AG08395 (cell line): ENCODE measurements at regions not wholly inside any gene's neighbourhood (a gene's known extent, or its start where the extent isn't known, plus 50 kb on each side); places are given as distances from the start of the nearest gene placed in this dataset.
"Not testable (repeated sequence)": the region's sequence is repeated elsewhere in the genome, so short reads cannot be mapped to it uniquely, and the experiment has no call there.

Experiments used
- DNase-seq: peaks from one replicate; pipeline ENCODE4 v3.0.0; 2012; ENCODE audit warnings: mixed read lengths, low spot score

DNA sequence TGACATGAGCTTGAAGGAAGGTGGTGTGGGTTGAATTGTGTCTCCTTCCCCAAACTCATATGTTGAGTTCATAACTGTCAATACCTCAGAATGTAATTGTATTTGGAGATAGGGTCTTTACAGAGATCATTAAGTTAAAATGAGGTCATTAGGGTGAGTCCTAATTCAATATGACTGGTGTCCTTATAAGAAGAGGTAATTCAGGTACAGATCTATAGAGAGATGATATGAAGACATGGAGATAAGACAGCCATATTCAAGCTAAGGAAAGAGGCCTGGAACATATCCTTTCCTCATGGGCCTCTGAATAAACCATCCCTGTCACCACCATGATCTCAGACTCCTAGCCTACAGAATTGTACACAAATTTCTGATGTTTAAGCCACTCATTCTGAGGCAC, 514.7 kb upstream of the MGAT4C start:
- DNase-seq = no peak

DNA sequence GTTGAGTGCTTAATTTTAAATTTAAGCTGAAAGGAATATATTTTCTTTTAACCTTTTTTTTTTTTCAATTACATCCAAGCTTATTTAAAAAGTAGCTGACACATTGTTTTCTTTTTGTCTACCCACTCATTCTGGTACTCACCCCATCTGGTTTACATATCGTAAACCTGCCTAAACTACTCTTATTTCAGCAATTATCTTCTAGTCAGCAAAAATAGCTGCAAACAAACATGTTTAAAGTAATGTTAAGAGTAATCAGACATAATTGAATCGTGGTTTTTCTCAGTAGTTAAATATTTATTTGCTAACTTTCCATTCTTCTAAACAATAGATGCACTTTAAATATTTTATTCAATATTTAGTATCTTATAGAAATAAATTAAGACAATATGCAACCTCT, 492.7 kb upstream of the MGAT4C start:
- no peak for DNase-seq

DNA sequence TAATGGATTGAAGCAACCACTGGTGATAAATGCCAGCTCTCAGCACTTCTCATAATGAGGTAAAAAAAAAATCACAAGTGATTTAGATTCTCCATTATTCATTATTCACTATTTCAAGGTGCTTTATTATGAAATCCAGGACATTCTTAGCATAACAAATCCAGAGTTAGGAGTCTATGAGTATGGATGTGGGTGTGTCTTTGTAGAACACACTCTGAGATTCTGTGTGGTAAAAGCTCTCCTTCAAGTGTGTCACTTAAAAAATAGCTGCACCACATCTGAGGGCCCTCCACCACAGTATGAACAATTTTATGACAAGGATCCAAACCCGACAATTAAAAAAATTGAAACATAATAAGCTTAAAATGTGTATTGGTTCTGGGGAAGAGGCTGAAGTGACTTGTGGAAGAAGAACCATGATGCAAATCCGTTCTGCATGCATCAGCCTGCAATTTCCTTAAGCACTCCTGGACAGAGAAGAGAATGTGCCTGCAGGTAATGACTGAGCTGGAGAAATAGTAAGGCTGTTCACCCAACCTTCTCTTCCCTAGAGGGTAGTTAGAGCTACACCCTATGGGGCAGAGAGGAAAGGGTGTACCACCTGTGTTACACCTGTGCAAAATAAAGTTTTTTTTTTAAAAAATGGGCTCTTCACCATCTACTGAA, 488.5 kb upstream of the MGAT4C start:
- DNase-seq = no peak

DNA sequence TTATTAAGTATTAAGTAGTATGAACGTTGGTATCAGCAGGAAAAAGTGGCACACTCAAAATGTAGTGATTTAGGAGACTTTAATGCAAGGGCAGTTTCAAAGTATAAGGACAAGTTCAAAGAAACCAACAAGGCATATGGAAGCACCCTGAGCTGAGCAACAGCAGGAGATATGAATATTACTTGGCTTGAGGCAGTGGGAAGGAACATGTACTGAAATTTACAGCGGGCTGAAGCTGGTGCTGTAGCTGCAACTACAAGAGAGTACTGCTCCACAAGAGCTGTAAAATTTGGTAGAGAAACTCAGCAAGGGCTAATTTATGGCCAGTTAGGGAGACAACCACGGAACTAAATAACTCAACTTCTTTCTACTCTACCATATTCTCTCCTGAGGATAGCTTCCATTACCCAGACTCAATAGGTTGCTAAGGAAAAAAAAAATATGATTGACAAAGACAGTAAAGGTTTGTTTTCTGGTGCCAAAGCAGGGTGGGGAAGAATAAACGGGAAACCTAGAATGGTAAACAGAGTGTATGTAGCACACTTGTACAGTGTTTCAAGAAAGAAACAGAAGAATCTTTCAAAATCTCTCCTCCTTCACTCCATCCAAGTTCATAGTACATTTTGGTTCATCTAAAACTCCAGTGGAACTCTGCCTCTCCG, 487.8 kb upstream of the MGAT4C start:
- no peak for DNase-seq

DNA sequence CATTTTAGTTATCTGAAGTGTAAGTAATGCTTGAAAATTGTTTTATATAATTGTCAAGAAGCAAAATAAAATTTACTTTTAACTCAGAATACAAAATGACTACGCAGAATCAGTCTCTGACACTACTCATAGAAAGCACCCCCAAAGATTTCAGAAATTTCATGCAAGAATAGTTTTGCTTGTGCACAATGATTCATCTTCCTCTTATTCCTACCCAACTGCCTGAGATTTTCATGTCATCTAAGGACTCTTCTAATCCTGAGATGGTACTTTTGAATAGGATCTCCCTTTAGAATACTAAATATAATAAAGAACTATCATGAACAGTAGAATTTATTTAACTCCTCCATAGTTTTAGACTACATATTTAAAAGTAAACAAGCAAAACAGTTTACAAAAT, 485.3 kb upstream of the MGAT4C start:
- DNase-seq = no peak

DNA sequence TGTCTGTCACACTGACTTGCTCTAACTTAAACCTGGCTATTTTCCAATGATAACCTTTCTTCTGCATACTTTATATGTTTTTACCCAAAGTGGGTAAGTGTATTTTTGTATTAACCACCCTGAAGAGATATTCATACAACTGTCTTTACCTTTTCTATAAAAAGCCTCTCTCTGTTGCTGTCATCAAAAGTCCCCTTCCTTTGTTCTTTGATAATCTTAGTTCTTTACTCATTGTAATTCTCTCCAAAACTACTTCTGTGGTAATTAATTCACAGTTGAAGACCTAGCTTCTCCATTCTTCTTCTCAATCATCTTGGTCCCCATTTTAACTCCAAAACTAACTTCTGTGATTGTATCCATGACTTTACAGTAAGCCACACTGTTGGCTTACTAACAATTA, 479.7 kb upstream of the MGAT4C start:
- DNase-seq = no peak

DNA sequence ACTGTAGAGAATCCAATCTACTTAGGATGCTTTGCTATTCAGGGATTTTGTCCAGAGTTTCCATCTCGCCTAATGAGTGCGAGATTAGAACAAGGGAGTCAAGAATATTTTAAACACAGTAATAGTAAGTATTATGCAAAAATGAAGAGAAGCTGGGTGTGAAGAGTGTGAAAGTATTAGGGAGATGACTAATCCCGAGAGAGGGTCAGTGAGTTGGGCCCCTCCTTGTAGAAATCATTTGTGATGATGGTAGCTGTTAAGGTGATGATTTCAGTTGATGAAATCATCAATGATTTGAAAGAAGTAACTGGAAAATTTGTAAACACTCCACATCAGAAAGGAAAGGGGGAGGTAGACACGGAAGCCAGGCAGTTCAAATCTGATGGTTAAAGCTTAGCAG, 478.9 kb upstream of the MGAT4C start:
- DNase-seq = no peak

DNA sequence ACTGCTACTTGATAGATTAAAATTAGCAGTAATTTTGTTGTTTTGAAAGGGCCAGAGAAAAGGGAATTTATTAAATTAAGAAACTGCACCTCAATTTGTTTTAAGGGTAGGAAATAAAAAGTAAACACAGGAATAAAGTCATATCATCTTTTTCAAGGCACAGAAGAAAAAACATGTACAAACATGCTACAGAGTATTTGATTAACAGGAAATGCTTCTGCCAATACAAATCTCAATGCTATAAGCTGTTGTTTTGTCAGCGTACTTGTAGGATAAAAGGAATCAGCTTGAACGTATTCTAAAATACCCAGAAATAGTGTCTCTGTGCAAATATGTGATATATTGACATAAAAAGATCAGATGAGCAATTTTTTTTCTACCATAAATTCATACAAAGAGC, 474.0 kb upstream of the MGAT4C start:
- no peak for DNase-seq

DNA sequence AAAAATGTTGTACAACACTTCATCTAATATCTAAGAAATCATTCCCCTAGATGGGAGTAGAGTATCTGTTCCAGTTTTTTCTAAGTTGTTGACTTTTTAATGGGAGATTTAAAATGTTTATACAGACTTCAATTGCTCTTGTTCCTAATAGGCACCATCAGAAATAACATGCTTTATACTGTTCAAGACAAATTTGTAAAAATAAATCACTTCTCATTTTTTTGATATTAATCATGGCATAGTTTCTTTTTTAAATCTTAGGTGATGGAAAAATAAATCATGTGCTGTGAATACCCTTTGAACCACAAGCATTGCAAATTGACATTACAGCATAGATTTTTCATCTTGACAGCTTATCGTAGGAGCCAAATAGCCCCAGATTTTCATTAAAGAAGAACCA, 473.5 kb upstream of the MGAT4C start:
- DNase-seq = no peak

DNA sequence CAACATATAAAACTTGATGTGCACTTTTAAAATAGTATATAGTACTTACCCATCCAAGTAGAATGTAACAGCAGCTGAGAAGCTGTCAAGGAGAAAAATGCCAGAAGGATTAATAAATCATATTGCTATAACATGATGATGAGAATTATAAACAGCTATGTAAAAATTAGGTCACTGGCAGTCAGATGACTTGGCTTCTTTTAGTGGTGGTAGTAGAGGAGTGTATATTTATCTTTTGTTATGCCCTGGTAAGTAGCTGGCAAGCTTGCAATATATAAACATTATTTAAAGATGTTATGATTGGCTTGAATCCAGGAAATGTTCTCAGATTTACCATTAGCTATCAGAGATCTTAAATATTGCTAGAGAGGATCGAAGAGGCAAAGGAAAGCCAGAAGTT, 471.0 kb upstream of the MGAT4C start:
- DNase-seq = no peak

DNA sequence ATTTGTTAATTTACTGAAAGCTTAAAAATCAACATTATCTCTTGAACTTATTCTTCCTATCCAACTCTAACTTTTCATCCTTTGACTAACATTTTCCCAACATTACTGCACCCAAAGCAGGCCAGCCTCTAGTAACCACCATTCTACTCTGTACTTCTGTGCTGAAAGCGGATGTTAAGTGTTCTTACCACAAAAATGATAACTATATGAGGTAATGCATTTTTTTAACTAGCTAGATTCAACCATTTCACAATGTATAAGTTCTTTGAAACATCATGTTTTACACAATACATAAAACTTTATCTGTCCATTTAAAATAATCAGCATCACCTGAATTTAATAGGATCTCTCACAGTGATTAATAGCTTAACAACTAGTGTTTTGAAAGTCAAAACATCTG, 468.5 kb upstream of the MGAT4C start:
- DNase-seq = peak; percentile 30

DNA sequence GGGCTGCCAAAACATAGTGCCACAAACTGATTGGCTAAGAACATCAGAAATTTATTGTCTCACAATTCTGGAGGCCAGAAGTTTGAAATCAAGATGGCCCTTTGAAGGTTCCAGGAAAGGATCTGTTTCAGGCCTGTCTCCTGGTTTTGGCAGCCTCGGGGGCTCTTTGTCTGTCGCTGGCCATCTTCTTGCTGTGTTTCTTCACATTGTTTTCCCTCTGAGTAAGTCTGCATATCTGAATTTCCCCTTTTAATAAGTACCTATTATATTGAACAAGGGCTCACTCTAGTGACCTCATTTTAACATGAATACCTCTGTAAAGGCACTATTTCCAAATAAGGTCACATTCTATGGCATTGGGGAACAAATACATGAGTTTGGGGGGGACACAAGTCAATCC, 467.1 kb upstream of the MGAT4C start:
- no peak for DNase-seq

DNA sequence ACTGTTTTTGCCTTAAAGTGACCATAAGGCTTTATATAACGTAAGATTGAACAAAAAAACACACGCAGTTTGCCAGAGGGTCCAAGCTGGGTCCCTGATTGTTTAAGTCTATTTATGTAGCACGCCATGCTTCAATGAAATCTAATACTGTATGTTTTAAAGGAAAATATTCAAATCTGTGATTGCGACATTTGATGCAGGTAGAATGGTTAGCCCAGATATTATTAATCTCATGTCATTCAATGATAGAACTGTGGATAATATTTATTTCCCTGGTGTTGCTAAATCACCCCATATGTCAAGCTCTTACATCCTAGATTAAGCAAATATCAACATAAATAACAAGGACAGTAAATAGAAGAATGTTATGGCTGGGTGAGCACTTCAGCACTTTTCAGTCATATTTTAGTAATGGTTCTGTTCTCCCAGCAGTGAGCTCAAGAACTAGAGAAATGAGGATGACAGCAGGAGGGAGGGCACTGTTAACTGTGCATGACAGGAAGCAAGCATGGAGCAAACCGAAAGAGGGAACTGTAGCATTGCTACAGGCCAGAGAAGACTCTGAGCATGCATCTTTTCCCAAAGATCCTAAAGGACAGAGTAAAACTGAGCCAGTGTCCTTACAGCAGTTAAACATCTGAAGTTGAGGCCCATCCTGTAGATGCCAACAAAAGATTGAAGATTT, 465.7 kb upstream of the MGAT4C start:
- DNase-seq = peak; percentile 2

DNA sequence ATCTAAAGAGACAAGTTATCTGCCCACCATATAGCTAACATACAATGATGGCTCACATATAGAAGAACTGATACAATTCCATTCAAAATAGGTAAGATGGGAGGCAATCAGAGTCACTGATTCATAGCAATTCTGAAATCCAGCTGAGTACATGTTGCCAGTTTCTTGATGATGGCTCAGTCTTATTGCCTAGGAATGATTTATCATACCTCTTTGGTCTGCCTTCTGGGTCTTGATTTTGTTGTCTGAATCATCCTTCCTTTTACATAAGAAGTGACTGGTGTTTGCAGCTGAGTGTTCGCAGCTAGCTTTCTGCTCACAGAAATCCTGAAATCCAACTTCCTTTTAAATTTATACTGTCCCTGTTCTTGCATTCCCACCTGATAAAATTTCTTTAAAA, 463.2 kb upstream of the MGAT4C start:
- peak; percentile 3 for DNase-seq

DNA sequence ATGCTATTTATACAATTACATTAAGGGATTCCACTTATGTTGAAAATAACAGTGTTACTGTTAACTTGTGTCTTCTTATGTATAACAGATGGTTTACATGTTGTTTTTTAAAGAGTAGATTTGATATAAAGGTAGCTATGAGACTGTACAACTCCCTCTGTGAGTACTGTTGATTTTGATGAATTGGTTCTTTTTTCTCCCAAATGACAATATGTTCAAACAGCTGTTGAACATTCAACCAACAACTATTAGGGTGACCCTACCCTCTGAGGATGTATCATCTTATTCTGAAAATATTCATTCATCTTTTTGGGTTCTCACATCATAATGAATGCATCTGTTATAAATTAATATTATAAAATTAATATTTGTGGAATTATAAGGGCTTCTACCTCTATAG, 456.9 kb upstream of the MGAT4C start:
- DNase-seq = no peak

DNA sequence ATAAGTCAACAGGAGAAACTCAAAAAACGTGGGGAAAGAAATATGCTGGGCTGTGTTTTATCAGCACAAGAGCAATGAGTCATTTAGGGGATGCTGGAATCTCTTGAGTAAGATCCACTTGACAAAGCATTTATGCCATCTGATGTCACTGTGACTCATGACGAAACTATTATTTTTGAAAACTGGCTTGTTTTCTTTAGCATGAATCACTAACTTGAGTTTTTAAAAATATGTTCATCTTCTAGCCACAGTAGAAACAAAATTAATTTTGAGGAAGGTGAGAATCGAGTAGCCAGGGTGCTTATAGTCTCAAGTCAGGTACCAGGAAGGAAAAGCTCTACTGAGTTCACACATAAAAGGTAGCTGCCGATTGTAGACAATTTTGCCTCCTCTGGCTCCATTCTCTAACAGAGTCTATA, 456.2 kb upstream of the MGAT4C start:
- DNase-seq = peak; percentile 91

DNA sequence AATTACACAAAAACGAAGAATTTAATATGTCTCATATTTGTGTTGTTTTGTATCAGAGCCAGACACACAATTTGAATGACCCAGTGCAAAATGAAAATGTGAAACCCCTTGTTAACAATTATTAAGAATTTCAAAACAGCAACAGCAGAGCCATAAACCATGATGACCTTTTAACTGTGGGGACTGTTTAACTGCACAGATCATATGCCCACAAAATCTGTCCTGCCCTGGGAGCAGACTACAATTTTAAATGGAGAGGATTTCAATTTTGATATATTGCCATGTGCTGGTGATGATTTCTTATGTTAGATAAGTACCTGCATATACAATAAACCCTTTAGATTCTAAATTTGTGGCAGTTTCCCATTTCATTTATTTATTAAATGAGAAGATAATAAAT, 455.5 kb upstream of the MGAT4C start:
- DNase-seq = no peak

DNA sequence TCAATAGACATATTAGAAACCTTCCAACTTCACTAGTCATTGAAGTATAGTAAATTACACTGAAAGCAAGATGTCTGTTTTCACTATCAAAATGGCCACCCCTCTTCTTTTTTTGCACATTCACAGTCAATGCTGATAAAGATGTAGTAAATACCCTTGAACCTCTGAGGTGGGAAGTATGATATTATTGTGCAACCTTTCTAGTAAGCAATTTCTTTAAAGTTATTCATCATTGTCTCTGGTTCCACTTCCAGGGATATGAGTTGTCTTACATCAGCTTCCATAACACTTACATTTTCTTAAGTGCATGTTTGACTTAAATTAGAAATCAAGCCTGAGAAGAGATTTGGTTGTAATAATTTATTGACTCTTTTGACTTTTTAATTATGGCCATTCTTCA, 453.9 kb upstream of the MGAT4C start:
- DNase-seq = no peak

DNA sequence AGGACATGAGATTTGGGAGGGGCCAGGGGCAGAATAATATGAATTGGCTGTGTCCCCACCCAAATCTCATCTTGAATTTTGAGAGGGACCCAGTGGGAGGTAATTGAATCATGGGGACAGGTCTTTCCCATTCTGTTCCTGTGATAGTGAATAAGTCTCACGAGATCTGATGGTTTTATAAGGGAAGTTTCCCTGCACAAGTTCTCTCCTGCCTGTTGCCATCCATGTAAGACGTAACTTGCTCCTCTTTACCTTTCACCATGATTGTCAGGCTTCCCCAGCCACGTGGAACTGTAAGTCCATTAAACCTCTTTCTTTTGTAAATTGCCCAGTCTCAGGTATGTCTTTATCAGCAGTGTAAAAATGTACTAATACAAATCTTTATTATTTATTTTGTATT, 452.8 kb upstream of the MGAT4C start:
- DNase-seq = not testable (repeated sequence)

DNA sequence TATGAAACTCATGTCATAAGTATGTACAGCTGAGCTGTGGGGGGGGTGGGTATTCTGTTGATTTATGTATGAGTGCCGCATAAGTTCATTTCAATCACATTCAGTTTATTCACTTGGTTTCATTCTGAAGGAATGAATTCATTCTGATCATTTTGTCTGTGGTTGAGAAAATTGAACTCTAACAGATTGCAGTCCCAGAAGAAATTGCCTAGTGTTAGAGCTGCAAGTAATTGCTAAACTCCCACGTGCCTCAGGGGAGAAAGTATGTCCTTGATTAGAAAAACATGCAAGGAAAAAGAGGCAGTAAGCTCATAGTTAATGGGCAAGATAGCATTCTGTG, 442.4 kb upstream of the MGAT4C start:
- DNase-seq = peak; percentile 52

DNA sequence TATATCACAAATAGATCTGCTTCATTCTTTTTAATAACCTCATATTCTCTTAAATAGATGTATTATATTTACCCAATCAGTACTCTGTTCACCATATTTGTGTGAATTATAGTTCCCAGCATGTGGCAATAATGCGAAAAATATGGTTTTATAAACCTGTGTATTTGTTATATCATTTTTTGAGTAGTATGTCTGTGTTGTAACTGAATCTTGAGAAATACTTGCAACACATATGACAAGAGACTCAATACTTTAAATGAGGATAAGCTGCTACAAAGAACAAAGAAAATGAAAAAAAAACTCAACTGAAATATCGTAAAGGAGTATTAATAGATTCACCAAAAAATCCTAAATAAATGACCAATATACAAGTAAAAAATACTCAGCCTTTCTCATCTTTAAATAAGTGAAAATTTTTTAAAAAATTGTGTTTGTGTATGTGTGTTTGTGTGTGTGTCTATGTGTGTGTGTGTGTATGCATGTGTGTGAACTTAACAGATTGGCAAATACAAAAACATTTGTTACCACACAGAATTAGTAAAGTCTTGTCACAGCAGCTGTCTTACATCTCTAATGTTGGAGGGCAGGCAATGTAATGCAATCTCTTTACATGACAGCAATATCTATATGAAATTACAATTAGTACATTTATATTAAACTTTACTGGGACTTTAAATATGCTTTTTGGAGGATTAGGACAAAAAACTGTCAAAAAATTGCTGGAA, 441.9 kb upstream of the MGAT4C start:
- DNase-seq = no peak

DNA sequence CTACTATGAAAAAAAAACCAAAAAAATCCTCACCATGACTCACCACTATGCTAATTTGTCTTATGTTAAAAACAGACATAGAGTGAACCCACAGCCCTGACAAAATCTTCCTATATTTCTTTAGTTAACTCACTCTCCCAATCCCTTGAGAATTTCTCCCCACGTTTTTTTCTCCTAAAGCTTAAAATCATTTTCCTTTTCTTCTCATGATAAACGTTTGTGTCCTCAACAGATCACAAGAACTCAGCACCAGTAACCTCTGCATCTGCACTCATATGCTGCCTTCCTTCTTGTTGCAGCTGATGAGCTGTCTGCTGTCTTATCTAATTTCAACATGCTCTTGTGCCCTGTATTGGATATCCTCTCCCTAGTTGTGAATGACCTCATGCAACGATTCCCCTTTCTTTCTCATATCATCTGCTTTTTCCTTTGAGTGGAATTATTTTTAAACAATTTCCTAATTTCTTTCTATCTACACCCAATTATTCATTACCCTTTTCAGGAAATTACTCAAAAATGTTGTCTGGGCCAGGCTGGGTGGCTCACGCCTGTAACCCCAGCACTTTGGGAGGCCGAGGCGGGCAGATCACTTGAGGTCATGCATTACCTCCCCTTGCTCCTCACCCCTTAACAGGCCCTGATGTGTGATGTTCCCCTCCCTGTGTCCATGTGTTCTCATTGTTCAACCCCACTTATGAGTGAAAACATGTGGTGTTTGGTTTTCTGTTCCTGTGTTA, 427.5 kb upstream of the MGAT4C start:
- DNase-seq = no peak
